ENCODE measurements at regions not wholly inside any gene's neighbourhood (a gene's known extent, or its start where the extent isn't known, plus 50 kb on each side); places are given as distances from the start of the nearest gene placed in this dataset. TPM values are rescaled to one million over a fixed set of nuclear protein-coding genes. Genes with fewer than 3 reads are reported as not detected.
"Not testable (repeated sequence)": the region's sequence is repeated elsewhere in the genome, so short reads cannot be mapped to it uniquely, and the experiment has no call there.

- H3K4me1 Mint-ChIP-seq (ENCODE audit: low read depth); H3K27ac Mint-ChIP-seq; DNase-seq (ENCODE audit: low spot score, unreplicated experiment); H3K4me3 Mint-ChIP-seq (ENCODE audit: low read depth); H3K9me3 Mint-ChIP-seq (ENCODE audit: low read depth); H3K27me3 Mint-ChIP-seq; H3K36me3 Mint-ChIP-seq (ENCODE audit: insufficient read depth): not testable (repeated sequence)
Observed at GRCh38 chr15:21009651-21010050, 143.5 kb upstream of the POTEB2 start.

DNA sequence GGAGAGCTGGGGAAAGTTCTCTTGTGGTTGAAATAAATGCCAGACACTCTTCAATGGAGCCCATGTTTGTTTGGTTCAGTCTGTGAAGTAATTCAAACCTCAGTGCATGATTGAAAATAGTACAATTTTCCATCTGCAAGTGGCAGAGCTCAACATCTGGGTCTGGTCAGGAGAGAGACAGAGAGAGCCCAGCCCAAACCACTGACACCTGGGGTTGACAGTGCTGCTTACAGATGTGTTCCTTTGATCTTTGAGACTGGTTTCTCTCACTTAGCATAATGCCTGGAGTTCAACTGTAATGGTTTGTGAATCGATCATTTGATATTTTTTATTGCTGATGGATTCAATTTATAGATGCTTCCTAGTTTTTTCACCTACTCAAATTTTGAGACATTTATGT lies 137.3 kb upstream of the POTEB2 start:
- H3K4me1 Mint-ChIP-seq (ENCODE audit: low read depth); H3K9me3 Mint-ChIP-seq (ENCODE audit: low read depth); H3K4me3 Mint-ChIP-seq (ENCODE audit: low read depth): not testable (repeated sequence)

GRCh38 chr15:21001950-21002349 lies 135.8 kb upstream of the POTEB2 start:
- H3K27ac Mint-ChIP-seq; H3K36me3 Mint-ChIP-seq (ENCODE audit: insufficient read depth); H3K4me1 Mint-ChIP-seq (ENCODE audit: low read depth); H3K4me3 Mint-ChIP-seq (ENCODE audit: low read depth); H3K27me3 Mint-ChIP-seq; H3K9me3 Mint-ChIP-seq (ENCODE audit: low read depth); DNase-seq (ENCODE audit: low spot score, unreplicated experiment): not testable (repeated sequence)

More for the DNA sequence above, 137.3 kb upstream of the POTEB2 start:
- not testable (repeated sequence) for DNase-seq (ENCODE audit: low spot score, unreplicated experiment); H3K27ac Mint-ChIP-seq; H3K36me3 Mint-ChIP-seq (ENCODE audit: insufficient read depth); H3K27me3 Mint-ChIP-seq

DNA sequence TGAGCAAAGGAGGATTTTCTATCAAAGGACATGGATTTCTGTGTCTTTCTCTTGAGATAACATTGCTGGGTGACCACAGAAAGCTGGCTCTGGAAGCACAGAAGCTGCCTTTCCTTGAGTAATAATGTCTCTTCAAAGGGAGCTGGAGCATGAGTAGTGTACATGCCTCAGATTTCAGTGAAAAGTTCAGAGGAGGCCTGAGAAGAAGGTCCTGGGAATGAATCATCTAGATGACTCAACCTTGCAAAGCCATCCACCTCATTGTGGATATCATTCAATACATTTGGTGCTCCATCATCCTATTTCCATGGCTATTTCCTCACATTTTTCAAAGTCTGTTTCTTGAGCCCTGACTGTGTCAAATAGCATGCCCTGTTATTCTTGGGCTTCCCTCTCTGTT lies 125.6 kb upstream of the POTEB2 start:
- H3K27me3 Mint-ChIP-seq; H3K4me1 Mint-ChIP-seq (ENCODE audit: low read depth); H3K9me3 Mint-ChIP-seq (ENCODE audit: low read depth); H3K4me3 Mint-ChIP-seq (ENCODE audit: low read depth); DNase-seq (ENCODE audit: low spot score, unreplicated experiment); H3K27ac Mint-ChIP-seq; H3K36me3 Mint-ChIP-seq (ENCODE audit: insufficient read depth): not testable (repeated sequence)

- H3K36me3 Mint-ChIP-seq (ENCODE audit: insufficient read depth); H3K27ac Mint-ChIP-seq; H3K9me3 Mint-ChIP-seq (ENCODE audit: low read depth); H3K27me3 Mint-ChIP-seq; H3K4me3 Mint-ChIP-seq (ENCODE audit: low read depth); DNase-seq (ENCODE audit: low spot score, unreplicated experiment); H3K4me1 Mint-ChIP-seq (ENCODE audit: low read depth): not testable (repeated sequence)
Observed at GRCh38 chr15:20991253-20991652, 125.1 kb upstream of the POTEB2 start.

DNA sequence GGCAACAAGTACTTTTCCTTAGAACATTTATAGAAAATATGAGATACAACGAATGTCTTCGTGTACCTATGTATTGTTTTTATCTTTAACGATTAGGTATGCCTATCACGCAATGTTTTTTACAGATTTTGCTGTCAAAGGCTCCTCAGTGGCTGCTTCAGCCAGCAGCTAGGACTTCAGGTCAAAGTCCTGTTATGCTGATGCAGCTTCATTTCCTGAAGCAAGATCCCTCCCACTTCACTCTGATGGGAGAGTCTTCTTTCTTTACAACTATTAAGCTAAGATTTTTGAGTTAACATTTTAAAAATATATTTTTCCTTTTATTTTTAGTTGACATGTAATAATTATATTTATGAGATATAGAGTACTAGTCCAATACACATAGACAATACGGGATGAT lies 120.7 kb upstream of the POTEB2 start:
- not testable (repeated sequence) for H3K27me3 Mint-ChIP-seq; H3K27ac Mint-ChIP-seq; H3K9me3 Mint-ChIP-seq (ENCODE audit: low read depth); DNase-seq (ENCODE audit: low spot score, unreplicated experiment); H3K4me1 Mint-ChIP-seq (ENCODE audit: low read depth); H3K36me3 Mint-ChIP-seq (ENCODE audit: insufficient read depth); H3K4me3 Mint-ChIP-seq (ENCODE audit: low read depth)

DNA sequence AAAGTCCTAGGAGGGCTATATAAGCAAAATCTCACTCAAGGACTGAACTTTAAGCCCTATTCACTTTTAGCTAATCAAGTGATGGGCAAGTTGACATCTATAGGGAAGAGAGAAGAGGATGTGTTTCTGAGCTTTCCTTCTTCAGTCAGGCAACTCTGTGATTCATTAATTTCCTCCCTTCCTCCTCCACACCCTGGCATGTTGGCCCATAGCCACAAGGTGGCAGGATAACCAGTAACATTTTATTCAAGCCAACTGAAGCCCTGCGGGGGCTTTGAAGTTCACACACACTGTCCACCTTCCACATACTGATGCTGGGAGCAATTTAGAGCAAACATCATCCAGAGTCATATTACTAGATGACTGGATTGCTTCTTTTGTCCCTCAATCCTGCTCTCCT lies 111.9 kb upstream of the POTEB2 start:
- H3K9me3 Mint-ChIP-seq (ENCODE audit: low read depth) = not testable (repeated sequence)

GRCh38 chr15:20972762-20973161 lies 106.6 kb upstream of the POTEB2 start:
- not testable (repeated sequence) for H3K9me3 Mint-ChIP-seq (ENCODE audit: low read depth); H3K27me3 Mint-ChIP-seq; H3K4me1 Mint-ChIP-seq (ENCODE audit: low read depth); H3K36me3 Mint-ChIP-seq (ENCODE audit: insufficient read depth); H3K27ac Mint-ChIP-seq; DNase-seq (ENCODE audit: low spot score, unreplicated experiment); H3K4me3 Mint-ChIP-seq (ENCODE audit: low read depth)

More for the DNA sequence above, 111.9 kb upstream of the POTEB2 start:
- H3K27ac Mint-ChIP-seq; H3K4me1 Mint-ChIP-seq (ENCODE audit: low read depth); DNase-seq (ENCODE audit: low spot score, unreplicated experiment); H3K36me3 Mint-ChIP-seq (ENCODE audit: insufficient read depth); H3K27me3 Mint-ChIP-seq; H3K4me3 Mint-ChIP-seq (ENCODE audit: low read depth): not testable (repeated sequence)

GRCh38 chr15:20959299-20959698 lies 93.2 kb upstream of the POTEB2 start:
- H3K9me3 Mint-ChIP-seq (ENCODE audit: low read depth); H3K27ac Mint-ChIP-seq; H3K36me3 Mint-ChIP-seq (ENCODE audit: insufficient read depth); H3K4me3 Mint-ChIP-seq (ENCODE audit: low read depth); H3K27me3 Mint-ChIP-seq; DNase-seq (ENCODE audit: low spot score, unreplicated experiment); H3K4me1 Mint-ChIP-seq (ENCODE audit: low read depth): not testable (repeated sequence)

DNA sequence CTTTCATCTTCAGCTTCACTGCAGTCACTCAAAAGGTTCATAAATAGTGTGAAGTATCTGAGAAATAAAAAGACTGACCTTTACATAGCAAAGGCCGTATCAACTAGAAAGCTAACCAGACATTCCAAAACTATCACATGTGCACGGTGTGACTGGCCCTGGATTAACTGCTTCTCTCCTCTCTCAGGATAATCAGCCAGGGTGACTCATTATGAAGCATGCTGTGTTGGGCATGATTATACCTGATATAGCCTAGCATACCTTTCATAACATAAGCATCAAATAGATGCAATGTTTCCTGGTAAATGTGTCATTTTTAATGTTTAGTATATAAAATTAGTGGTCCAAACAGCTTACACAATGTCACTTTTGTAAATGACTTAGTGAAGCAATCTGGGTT lies 63.2 kb upstream of the POTEB2 start:
- H3K4me1 Mint-ChIP-seq (ENCODE audit: low read depth); H3K27me3 Mint-ChIP-seq: not testable (repeated sequence)

More for the DNA sequence above, 63.2 kb upstream of the POTEB2 start:
- not testable (repeated sequence) for H3K27ac Mint-ChIP-seq; H3K9me3 Mint-ChIP-seq (ENCODE audit: low read depth); H3K36me3 Mint-ChIP-seq (ENCODE audit: insufficient read depth); DNase-seq (ENCODE audit: low spot score, unreplicated experiment); H3K4me3 Mint-ChIP-seq (ENCODE audit: low read depth)

Small RNA genes in the stretch of these regions (microRNA-seq; reads per million reads assigned to microRNA genes)
- gene MIR5701-1 (ENCODE audit: borderline number of aligned reads, unreplicated experiment) = not detected
